ENCODE measurements at regions not wholly inside any gene's neighbourhood (a gene's known extent, or its start where the extent isn't known, plus 50 kb on each side); places are given as distances from the start of the nearest gene placed in this dataset.

- DNase-seq: no peak
- WGBS (ENCODE audit: insufficient coverage, low lambda C conversion rate): no CpG with 5 or more reads among the region's 10 CpGs
- Histone ChIP-seq H3K27ac (ENCODE audit: low read length) (no peak overlapping the region), H3K4me1 (ENCODE audit: control insufficient read depth, insufficient read depth, low read length) (peaks cover 3% of the 10 kb centered on the region), H3K4me3 (ENCODE audit: low read length) (no peak overlapping the region), H3K36me3 (ENCODE audit: control insufficient read depth, insufficient read depth, low read length) (no peaks in the 10 kb centered on the region), H3K27me3 (ENCODE audit: control insufficient read depth, insufficient read depth, low read length) (no peaks in the 10 kb centered on the region), H3K9me3 (ENCODE audit: control insufficient read depth, low read depth, low read length) (no peaks in the 10 kb centered on the region)
These were observed 200.2 kb upstream of the ZNF536 start for GRCh38 chr19:30171795-30172612.

- WGBS (ENCODE audit: insufficient coverage, low lambda C conversion rate): no CpG with 5 or more reads among the region's 8 CpGs
- H3K27me3 ChIP-seq (ENCODE audit: control insufficient read depth, insufficient read depth, low read length): no peaks in the 10 kb centered on the region
- no peaks in the 10 kb centered on the region for H3K9me3 ChIP-seq (ENCODE audit: control insufficient read depth, low read depth, low read length)
- no peak overlapping the region for H3K4me3 ChIP-seq (ENCODE audit: low read length)
- H3K36me3 ChIP-seq (ENCODE audit: control insufficient read depth, insufficient read depth, low read length): no peaks in the 10 kb centered on the region
- no peak overlapping the region for H3K27ac ChIP-seq (ENCODE audit: low read length)
- DNase-seq: no peak
- peaks cover 3% of the 10 kb centered on the region for H3K4me1 ChIP-seq (ENCODE audit: control insufficient read depth, insufficient read depth, low read length)
These were observed 199.5 kb upstream of the ZNF536 start for GRCh38 chr19:30172613-30173242.

GRCh38 chr19:30173593-30174356, 198.4 kb upstream of the ZNF536 start:
- peaks cover 3% of the 10 kb centered on the region for H3K4me1 ChIP-seq (ENCODE audit: control insufficient read depth, insufficient read depth, low read length)
- no peak overlapping the region for H3K27ac ChIP-seq (ENCODE audit: low read length)
- WGBS (ENCODE audit: insufficient coverage, low lambda C conversion rate): 4% methylated on average over 4 of the region's 13 CpGs
- no peaks in the 10 kb centered on the region for H3K9me3 ChIP-seq (ENCODE audit: control insufficient read depth, low read depth, low read length)
- no peaks in the 10 kb centered on the region for H3K27me3 ChIP-seq (ENCODE audit: control insufficient read depth, insufficient read depth, low read length)
- H3K4me3 ChIP-seq (ENCODE audit: low read length): no peak overlapping the region
- H3K36me3 ChIP-seq (ENCODE audit: control insufficient read depth, insufficient read depth, low read length): no peaks in the 10 kb centered on the region
- peak; percentile 10 to 65 for DNase-seq

GRCh38 chr19:30174357-30174645, 197.9 kb upstream of the ZNF536 start:
- no peak overlapping the region for H3K27ac ChIP-seq (ENCODE audit: low read length)
- peaks cover 3% of the 10 kb centered on the region for H3K4me1 ChIP-seq (ENCODE audit: control insufficient read depth, insufficient read depth, low read length)
- no peaks in the 10 kb centered on the region for H3K9me3 ChIP-seq (ENCODE audit: control insufficient read depth, low read depth, low read length)
- no peaks in the 10 kb centered on the region for H3K27me3 ChIP-seq (ENCODE audit: control insufficient read depth, insufficient read depth, low read length)
- DNase-seq: no peak
- no peak overlapping the region for H3K4me3 ChIP-seq (ENCODE audit: low read length)
- WGBS (ENCODE audit: insufficient coverage, low lambda C conversion rate): no CpG with 5 or more reads among the region's 4 CpGs
- no peaks in the 10 kb centered on the region for H3K36me3 ChIP-seq (ENCODE audit: control insufficient read depth, insufficient read depth, low read length)

GRCh38 chr19:30174791-30175190, 197.4 kb upstream of the ZNF536 start:
- peaks cover 3% of the 10 kb centered on the region for H3K4me1 ChIP-seq (ENCODE audit: control insufficient read depth, insufficient read depth, low read length)
- no peaks in the 10 kb centered on the region for H3K9me3 ChIP-seq (ENCODE audit: control insufficient read depth, low read depth, low read length)
- no peak overlapping the region for H3K27ac ChIP-seq (ENCODE audit: low read length)
- H3K27me3 ChIP-seq (ENCODE audit: control insufficient read depth, insufficient read depth, low read length): no peaks in the 10 kb centered on the region
- H3K4me3 ChIP-seq (ENCODE audit: low read length): no peak overlapping the region
- WGBS (ENCODE audit: insufficient coverage, low lambda C conversion rate): no CpG with 5 or more reads among the region's 9 CpGs
- DNase-seq: no peak
- no peaks in the 10 kb centered on the region for H3K36me3 ChIP-seq (ENCODE audit: control insufficient read depth, insufficient read depth, low read length)

- H3K36me3 ChIP-seq (ENCODE audit: control insufficient read depth, insufficient read depth, low read length): no peaks in the 10 kb centered on the region
- peaks cover 3% of the 10 kb centered on the region for H3K4me1 ChIP-seq (ENCODE audit: control insufficient read depth, insufficient read depth, low read length)
- H3K27ac ChIP-seq (ENCODE audit: low read length): no peak overlapping the region
- WGBS (ENCODE audit: insufficient coverage, low lambda C conversion rate): no CpG with 5 or more reads among the region's 3 CpGs
- no peak overlapping the region for H3K4me3 ChIP-seq (ENCODE audit: low read length)
- H3K9me3 ChIP-seq (ENCODE audit: control insufficient read depth, low read depth, low read length): no peaks in the 10 kb centered on the region
- no peak for DNase-seq
- H3K27me3 ChIP-seq (ENCODE audit: control insufficient read depth, insufficient read depth, low read length): no peaks in the 10 kb centered on the region
These were observed 196.2 kb upstream of the ZNF536 start for GRCh38 chr19:30175987-30176386.

- Histone ChIP-seq H3K36me3 (ENCODE audit: control insufficient read depth, insufficient read depth, low read length) (no peaks in the 10 kb centered on the region), H3K4me1 (ENCODE audit: control insufficient read depth, insufficient read depth, low read length) (no peaks in the 10 kb centered on the region), H3K4me3 (ENCODE audit: low read length) (no peak overlapping the region), H3K27me3 (ENCODE audit: control insufficient read depth, insufficient read depth, low read length) (no peaks in the 10 kb centered on the region), H3K27ac (ENCODE audit: low read length) (no peak overlapping the region), H3K9me3 (ENCODE audit: control insufficient read depth, low read depth, low read length) (peaks cover 6% of the 10 kb centered on the region)
- no peak for DNase-seq
- 100% methylated on average over 1 of the region's 4 CpGs for WGBS (ENCODE audit: insufficient coverage, low lambda C conversion rate)
These were observed 193.3 kb upstream of the ZNF536 start for GRCh38 chr19:30178721-30179402.

GRCh38 chr19:30180691-30181090, 191.5 kb upstream of the ZNF536 start:
- no peak for DNase-seq
- Histone ChIP-seq H3K27ac (ENCODE audit: low read length) (no peak overlapping the region), H3K9me3 (ENCODE audit: control insufficient read depth, low read depth, low read length) (peaks cover 6% of the 10 kb centered on the region), H3K4me3 (ENCODE audit: low read length) (no peak overlapping the region), H3K27me3 (ENCODE audit: control insufficient read depth, insufficient read depth, low read length) (no peaks in the 10 kb centered on the region), H3K4me1 (ENCODE audit: control insufficient read depth, insufficient read depth, low read length) (no peaks in the 10 kb centered on the region), H3K36me3 (ENCODE audit: control insufficient read depth, insufficient read depth, low read length) (no peaks in the 10 kb centered on the region)
- 78% methylated on average over 1 of the region's 1 CpG for WGBS (ENCODE audit: insufficient coverage, low lambda C conversion rate)

- Histone ChIP-seq H3K27me3 (ENCODE audit: control insufficient read depth, insufficient read depth, low read length) (no peaks in the 10 kb centered on the region), H3K36me3 (ENCODE audit: control insufficient read depth, insufficient read depth, low read length) (no peaks in the 10 kb centered on the region), H3K4me1 (ENCODE audit: control insufficient read depth, insufficient read depth, low read length) (no peaks in the 10 kb centered on the region), H3K9me3 (ENCODE audit: control insufficient read depth, low read depth, low read length) (peaks cover 6% of the 10 kb centered on the region), H3K27ac (ENCODE audit: low read length) (no peak overlapping the region), H3K4me3 (ENCODE audit: low read length) (no peak overlapping the region)
- no peak for DNase-seq
- WGBS (ENCODE audit: insufficient coverage, low lambda C conversion rate): 86% methylated on average over 2 of the region's 3 CpGs
These were observed 188.2 kb upstream of the ZNF536 start for GRCh38 chr19:30183807-30184490.
